ENCODE measurements at regions not wholly inside any gene's neighbourhood (a gene's known extent, or its start where the extent isn't known, plus 50 kb on each side); places are given as distances from the start of the nearest gene placed in this dataset.

- POLR2A ChIA-PET (ENCODE audit: unreplicated experiment): no interaction called here
- Histone ChIP-seq H3K9ac (ENCODE audit: low read depth, low read length) (no peak overlapping the region), H3K23ac (ENCODE audit: low read depth, low read length) (no peak overlapping the region), H2BK120ac (ENCODE audit: low read depth, low read length) (no peak overlapping the region), H3K4me3 (ENCODE audit: insufficient read depth, low read depth, low read length) (no peak overlapping the region), H3K27me3 (ENCODE audit: control insufficient read depth, insufficient read depth, low read length) (no peaks in the 10 kb centered on the region), H3K9me3 (ENCODE audit: control insufficient read depth, insufficient read depth, low read length) (0 out of 2 replicates have a peak, but pooled peaks cover 6% of the 10 kb centered on the region), H2AFZ (replicated peaks; ENCODE audit: low read length, poor library complexity) (no peak overlapping the region), H2BK5ac (ENCODE audit: low read depth, low read length, poor library complexity, severe bottlenecking) (no peak overlapping the region), H3K4me1 (ENCODE audit: control insufficient read depth, insufficient read depth, low read length) (no peaks in the 10 kb centered on the region), H3K36me3 (ENCODE audit: control insufficient read depth, insufficient read depth, low read length) (no peaks in the 10 kb centered on the region), H4K5ac (ENCODE audit: low read depth, low read length) (no peak overlapping the region), H3K9me1 (ENCODE audit: insufficient read depth, low read length) (no peaks in the 10 kb centered on the region), H3K4ac (ENCODE audit: low read depth, low read length) (no peak overlapping the region), H3K4me2 (ENCODE audit: low read depth, low read length) (no peak overlapping the region), H3K79me1 (ENCODE audit: low read depth in 1 of 2, low read length in 2 of 2) (no peaks in the 10 kb centered on the region), H3K18ac (ENCODE audit: low read depth, low read length) (no peak overlapping the region), H2BK15ac (ENCODE audit: low read depth, low read length) (no peak overlapping the region), H3K14ac (replicated peaks; ENCODE audit: low read depth, low read length) (no peak overlapping the region), H2AK9ac (replicated peaks; ENCODE audit: low read depth, low read length, poor library complexity) (no peak overlapping the region), H4K8ac (ENCODE audit: low read depth in 2 of 2, low read length in 2 of 2) (no peak overlapping the region), H3K56ac (ENCODE audit: extremely low read depth, insufficient read depth, low read length) (no peak overlapping the region), H4K91ac (ENCODE audit: insufficient read depth, low read depth, low read length) (no peak overlapping the region), H2AK5ac (ENCODE audit: low read depth, low read length) (no peak overlapping the region), H3K27ac (ENCODE audit: insufficient read depth, low read length) (no peak overlapping the region), H4K20me1 (ENCODE audit: insufficient read depth, low read length) (no peaks in the 10 kb centered on the region), H2BK20ac (ENCODE audit: low read depth, low read length) (no peak overlapping the region)
- BruUV-seq (replicated peaks): no TSS peak
- in situ Hi-C loops (cut with MboI; ENCODE audit: low sequenced_read_pairs) (no loop called here), dilution Hi-C loops (cut with HindIII; ENCODE audit: low sequenced_read_pairs, unreplicated experiment) (no loop called here), intact Hi-C loops (cut with micrococcal nuclease) (no loop called here)
- DNase-seq (no peak), ATAC-seq (ENCODE audit: low read depth) (no peak)
- CTCF ChIA-PET: no interaction called here
- no CpG with 5 or more reads among the region's 1 CpG for WGBS, 2 experiments (ENCODE audit: extremely low coverage in 2 of 2, insufficient read length in 1 of 2)
- TF ChIP-seq RCOR1 (IDR thresholded peaks at IDR 0.05; ENCODE audit: insufficient replicate concordance, low read length) (no peak), POLR2A (IDR thresholded peaks at IDR 0.05; ENCODE audit: low read depth, low read length) (no peak), FOS (IDR thresholded peaks at IDR 0.05; ENCODE audit: low read depth, low read length) (no peak), MXI1 (IDR thresholded peaks at IDR 0.05; ENCODE audit: borderline replicate concordance, low read depth, low read length) (no peak), BHLHE40 (IDR thresholded peaks at IDR 0.05; ENCODE audit: low read depth, low read length) (no peak), CTCF (conservative IDR thresholded peaks at IDR 0.05; ENCODE audit: low read depth, low read length) (no peak), MAFK (IDR thresholded peaks at IDR 0.05; ENCODE audit: low read depth, low read length) (no peak), NFE2L2 (IDR thresholded peaks at IDR 0.05; ENCODE audit: low read depth, low read length) (no peak), CEBPB (IDR thresholded peaks at IDR 0.05; ENCODE audit: low read depth, low read length) (no peak), SMC3 (IDR thresholded peaks at IDR 0.05; ENCODE audit: low read depth, low read length) (no peak), ELK1 (IDR thresholded peaks at IDR 0.05; ENCODE audit: borderline replicate concordance, low read depth, low read length) (no peak), MAZ (IDR thresholded peaks at IDR 0.05; ENCODE audit: borderline replicate concordance, low read depth, low read length) (no peak), RFX5 (IDR thresholded peaks at IDR 0.05; ENCODE audit: low read depth, low read length) (no peak), RAD21 (IDR thresholded peaks at IDR 0.05; ENCODE audit: low read length) (no peak), USF2 (IDR thresholded peaks at IDR 0.05; ENCODE audit: low read depth, low read length) (no peak), CHD1 (IDR thresholded peaks at IDR 0.05; ENCODE audit: low read depth, low read length) (no peak)
Observed at GRCh38 chr9:84490842-84491325, 150.3 kb upstream of the SLC28A3 start.

Measured in IMR-90 (cell line).